ENCODE measurements at regions not wholly inside any gene's neighbourhood (a gene's known extent, or its start where the extent isn't known, plus 50 kb on each side); places are given as distances from the start of the nearest gene placed in this dataset.
"Not testable (repeated sequence)": the region's sequence is repeated elsewhere in the genome, so short reads cannot be mapped to it uniquely, and the experiment has no call there.

GRCh38 chrX:33989936-33990335 lies 142.2 kb downstream of the FAM47A start:
- no peak for DNase-seq

- DNase-seq: no peak
Observed at GRCh38 chrX:33987458-33987857, 144.7 kb downstream of the FAM47A start.

- no peak for DNase-seq
Observed at GRCh38 chrX:33974676-33975075, 157.4 kb downstream of the FAM47A start.

- DNase-seq: no peak
Observed at GRCh38 chrX:33970028-33970967, 161.8 kb downstream of the FAM47A start.

DNA sequence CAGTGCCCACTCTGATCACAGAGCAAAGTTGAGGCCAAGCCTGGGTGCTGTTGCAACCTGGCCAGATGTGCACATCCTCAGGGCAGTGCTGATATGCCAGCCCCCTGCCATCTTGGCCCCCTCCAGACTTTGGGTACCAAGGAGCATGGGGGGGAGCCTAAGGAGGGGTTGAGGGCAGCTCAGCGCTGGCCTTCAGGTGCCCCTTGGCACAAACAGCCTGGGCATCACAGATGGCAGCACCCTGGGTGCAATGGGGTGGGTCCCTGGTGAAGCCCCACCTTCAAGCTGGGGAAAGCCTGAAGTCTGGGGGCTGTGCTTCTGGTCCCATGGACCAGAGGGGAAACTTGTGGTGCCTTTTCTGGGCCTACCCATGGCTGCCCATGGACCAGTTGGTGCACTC lies 163.0 kb downstream of the FAM47A start:
- no peak for DNase-seq

GRCh38 chrX:33968611-33969010 lies 163.5 kb downstream of the FAM47A start:
- DNase-seq: no peak

GRCh38 chrX:33949300-33949699 lies 182.8 kb downstream of the FAM47A start:
- no peak for DNase-seq

GRCh38 chrX:33926249-33926648 lies 205.9 kb downstream of the FAM47A start:
- DNase-seq: not testable (repeated sequence)

GRCh38 chrX:33923262-33923661 lies 208.9 kb downstream of the FAM47A start:
- no peak for DNase-seq

- DNase-seq: no peak
Observed at GRCh38 chrX:33909836-33910235, 222.3 kb downstream of the FAM47A start.

- DNase-seq: no peak
Observed at GRCh38 chrX:33908898-33909297, 223.2 kb downstream of the FAM47A start.

DNA sequence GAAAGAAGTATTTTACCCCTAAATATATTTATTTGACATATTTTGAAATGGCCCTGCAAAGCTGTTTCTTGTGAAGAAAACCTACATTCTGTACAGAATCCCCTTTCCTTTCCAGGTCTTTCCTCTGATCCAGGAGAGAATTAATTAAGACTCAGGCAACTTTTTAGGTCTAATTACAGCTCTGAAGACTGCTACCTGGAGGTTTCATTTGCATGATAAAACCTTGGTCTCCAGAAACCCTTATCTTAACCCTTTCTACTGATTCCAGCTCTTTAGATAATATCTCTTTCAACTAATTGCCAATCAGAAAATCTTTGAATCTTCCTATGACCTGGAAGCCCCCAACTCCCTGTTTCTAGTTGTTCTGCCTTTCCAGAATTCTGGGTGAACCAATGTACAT lies 224.0 kb downstream of the FAM47A start:
- DNase-seq: no peak

GRCh38 chrX:33906971-33907370 lies 225.1 kb downstream of the FAM47A start:
- DNase-seq: no peak

- peak; percentile 22 for DNase-seq
Observed at GRCh38 chrX:33892670-33893069, 239.4 kb downstream of the FAM47A start.

GRCh38 chrX:33855251-33855650 lies 276.9 kb downstream of the FAM47A start:
- no peak for DNase-seq

- not testable (repeated sequence) for DNase-seq
Observed at GRCh38 chrX:33852146-33852545, 280.0 kb downstream of the FAM47A start.

DNA sequence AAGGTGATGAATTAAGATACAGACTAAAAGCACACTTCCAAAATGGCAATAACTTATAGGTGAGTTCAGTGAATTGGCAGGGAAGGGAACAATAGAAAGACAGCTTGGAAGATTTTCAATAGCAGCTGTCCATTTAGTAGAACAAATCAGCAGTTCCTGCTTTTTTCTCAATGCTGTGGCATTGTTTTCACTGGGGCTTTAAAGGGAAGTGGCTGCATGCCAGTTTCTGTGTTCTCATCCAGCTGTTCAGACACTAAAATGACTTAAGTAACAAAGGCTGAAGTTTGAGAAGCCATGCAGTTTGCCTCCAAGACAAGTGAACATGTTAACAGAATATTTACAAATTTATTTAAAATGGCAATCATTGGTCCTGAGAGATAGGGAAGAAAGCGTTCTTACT lies 291.9 kb downstream of the FAM47A start:
- DNase-seq: no peak

DNA sequence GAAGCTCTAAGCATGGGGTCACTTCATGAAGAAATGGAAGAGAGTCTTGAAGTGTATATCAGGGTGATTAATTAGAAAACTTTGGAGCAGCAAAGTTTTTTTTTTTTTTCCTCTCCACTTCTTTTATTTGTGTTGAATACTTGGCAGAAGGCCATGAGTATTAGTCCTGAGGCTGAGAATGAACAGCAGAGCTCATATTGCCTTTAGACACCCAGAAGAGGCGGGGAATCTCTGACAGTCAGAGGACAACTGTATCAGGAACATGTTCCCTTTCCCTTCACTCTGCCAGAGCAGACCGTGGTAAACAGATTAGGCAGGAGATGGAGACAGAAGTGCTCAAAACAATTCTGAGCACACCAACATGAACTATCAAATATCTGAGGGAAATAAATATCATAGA lies 300.9 kb downstream of the FAM47A start:
- no peak for DNase-seq

GRCh38 chrX:33817266-33817665 lies 314.8 kb downstream of the FAM47A start:
- DNase-seq: no peak

GRCh38 chrX:33808636-33809035 lies 323.5 kb downstream of the FAM47A start:
- no peak for DNase-seq

DNA sequence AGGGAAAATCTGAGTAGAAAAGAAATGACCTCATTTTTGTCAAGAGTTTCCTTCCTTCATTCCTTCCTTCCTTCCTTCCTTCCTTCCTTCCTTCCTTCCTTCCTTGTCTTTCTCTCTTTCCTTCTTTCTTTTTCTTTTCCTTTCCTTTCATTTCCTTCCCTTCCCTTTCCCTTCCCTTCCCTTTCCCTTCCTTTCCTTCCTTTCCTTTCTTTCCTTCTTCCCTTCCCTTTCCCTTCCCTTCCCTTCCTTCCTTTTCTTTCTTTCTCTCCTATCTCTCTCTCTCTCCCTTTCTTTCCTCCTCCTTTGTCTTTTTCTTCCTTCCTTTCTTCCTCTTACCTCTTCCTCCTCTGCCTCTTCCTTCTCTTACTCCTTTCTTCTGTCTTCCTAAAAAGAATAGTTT lies 347.6 kb downstream of the FAM47A start:
- DNase-seq: no peak

DNA sequence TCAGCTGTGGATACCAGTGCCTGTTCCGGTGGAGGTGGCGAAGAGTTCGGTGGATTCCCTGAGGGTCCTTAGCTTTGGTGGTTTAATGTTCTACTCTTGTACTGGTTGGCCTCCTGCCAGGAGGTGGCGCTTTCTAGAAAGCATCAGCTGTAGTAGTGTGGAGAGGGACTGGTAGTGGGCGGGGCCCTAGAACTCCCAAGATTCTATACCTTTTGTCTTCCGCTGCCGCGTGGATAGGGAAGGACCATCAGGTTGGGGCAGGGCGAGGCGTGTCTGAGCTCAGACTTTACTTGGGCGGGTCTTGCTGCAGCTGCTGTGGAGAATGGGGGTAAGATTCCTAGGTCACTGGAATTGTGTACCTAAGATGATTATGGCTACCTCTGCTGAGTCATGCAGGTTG lies 390.3 kb downstream of the FAM47A start:
- no peak for DNase-seq

DNA sequence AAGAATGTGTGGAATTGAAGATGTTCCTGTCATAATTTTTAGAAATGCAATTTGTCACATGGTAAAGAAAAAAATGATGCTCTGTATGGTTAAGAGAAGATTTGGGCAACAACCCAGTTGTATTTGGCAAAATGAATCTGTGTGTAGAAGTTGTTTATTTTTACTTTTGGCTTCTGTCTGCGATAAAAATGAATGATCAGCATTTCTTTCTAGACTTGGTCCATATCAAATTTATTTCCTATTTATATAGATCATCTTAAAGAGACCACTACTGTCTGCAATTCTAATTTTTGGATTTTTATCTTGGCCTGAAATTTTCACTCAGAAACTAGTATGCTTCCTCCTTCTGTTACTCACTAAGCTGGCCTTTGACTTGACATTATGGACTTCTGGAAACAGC lies 396.9 kb downstream of the FAM47A start:
- no peak for DNase-seq

- no peak for DNase-seq
Observed at GRCh38 chrX:33726281-33727160, 405.6 kb downstream of the FAM47A start.
